OCI-LY1 (cell line): ENCODE measurements at regions not wholly inside any gene's neighbourhood (a gene's known extent, or its start where the extent isn't known, plus 50 kb on each side); places are given as distances from the start of the nearest gene placed in this dataset.

Experiments used
- EZH2 ChIP-seq: fragments of 200-600 bp; sonication (generic), shearing (Covaris generic); IDR thresholded peaks from 2 replicates; pipeline ENCODE4 v1.8.0; 2017; ENCODE audit warnings: borderline replicate concordance, mixed run types, mild to moderate bottlenecking, antibody characterized with exemption, low read length, moderate library complexity, mixed read lengths
- TF ChIP-seq, protein P1 (sequence below): fragments of 200-600 bp; sonication (generic), shearing (Covaris generic); IDR thresholded peaks from 2 replicates; pipeline ENCODE4 v1.5.1; 2017; ENCODE audit warnings: mild to moderate bottlenecking, antibody characterized with exemption, low read length, moderate library complexity, mixed read lengths

DNA sequence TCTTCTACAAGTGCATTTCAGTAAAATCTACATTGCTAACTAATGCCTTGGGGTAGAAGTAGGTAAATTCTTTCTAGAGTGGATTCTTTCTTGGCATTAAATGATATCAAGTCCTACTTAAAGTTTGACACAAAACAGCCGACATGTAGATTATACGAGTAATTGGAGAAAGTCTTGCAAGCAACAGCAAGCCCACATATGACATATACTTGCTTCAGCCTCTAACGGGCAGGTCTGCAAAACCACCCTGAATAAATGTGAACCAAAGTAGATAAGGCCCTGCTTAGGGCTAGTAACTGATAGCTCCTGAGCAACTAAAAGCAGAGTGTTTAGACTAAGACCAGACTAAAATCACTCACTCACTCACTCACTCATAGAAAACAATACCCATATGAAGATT is 203.2 kb downstream of the LTN1 start:
- TF ChIP-seq, protein P1, sequence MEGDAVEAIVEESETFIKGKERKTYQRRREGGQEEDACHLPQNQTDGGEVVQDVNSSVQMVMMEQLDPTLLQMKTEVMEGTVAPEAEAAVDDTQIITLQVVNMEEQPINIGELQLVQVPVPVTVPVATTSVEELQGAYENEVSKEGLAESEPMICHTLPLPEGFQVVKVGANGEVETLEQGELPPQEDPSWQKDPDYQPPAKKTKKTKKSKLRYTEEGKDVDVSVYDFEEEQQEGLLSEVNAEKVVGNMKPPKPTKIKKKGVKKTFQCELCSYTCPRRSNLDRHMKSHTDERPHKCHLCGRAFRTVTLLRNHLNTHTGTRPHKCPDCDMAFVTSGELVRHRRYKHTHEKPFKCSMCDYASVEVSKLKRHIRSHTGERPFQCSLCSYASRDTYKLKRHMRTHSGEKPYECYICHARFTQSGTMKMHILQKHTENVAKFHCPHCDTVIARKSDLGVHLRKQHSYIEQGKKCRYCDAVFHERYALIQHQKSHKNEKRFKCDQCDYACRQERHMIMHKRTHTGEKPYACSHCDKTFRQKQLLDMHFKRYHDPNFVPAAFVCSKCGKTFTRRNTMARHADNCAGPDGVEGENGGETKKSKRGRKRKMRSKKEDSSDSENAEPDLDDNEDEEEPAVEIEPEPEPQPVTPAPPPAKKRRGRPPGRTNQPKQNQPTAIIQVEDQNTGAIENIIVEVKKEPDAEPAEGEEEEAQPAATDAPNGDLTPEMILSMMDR = no peak
- no peak for TF ChIP-seq EZH2
